Mesendoderm (in vitro differentiated cells): ENCODE measurements at regions not wholly inside any gene's neighbourhood (a gene's known extent, or its start where the extent isn't known, plus 50 kb on each side); places are given as distances from the start of the nearest gene placed in this dataset.

Experiments
- DNase-seq: peaks from one replicate; pipeline ENCODE4 v3.0.0; 2013
- H2AK5ac ChIP-seq: 2 replicates; pipeline ENCODE4 v1.6.1; 2013; ENCODE audit warnings: low read length, inconsistent platforms
- H2BK120ac ChIP-seq: 2 replicates; pipeline ENCODE4 v1.6.1; 2013; ENCODE audit warnings: low read depth, mild to moderate bottlenecking, low read length, moderate library complexity, mixed read lengths
- H2BK15ac ChIP-seq: replicated peaks from 2 replicates; pipeline ENCODE4 v1.6.1; 2013; ENCODE audit warnings: low read depth, mild to moderate bottlenecking, moderate library complexity
- H2BK5ac ChIP-seq: 2 replicates; pipeline ENCODE4 v1.6.1; 2013; ENCODE audit warnings: low read length, inconsistent platforms
- H3K18ac ChIP-seq: 2 replicates; pipeline ENCODE4 v1.6.1; 2013; ENCODE audit warnings: mild to moderate bottlenecking, low read length, mixed read lengths
- H3K23ac ChIP-seq: one replicate; pipeline ENCODE4 v1.6.1; 2013; ENCODE audit warnings: low read length
- H3K27ac ChIP-seq: 2 replicates; pipeline ENCODE4 v1.5.1; 2013; ENCODE audit warnings: low read depth, mild to moderate bottlenecking, inconsistent platforms, low read length, moderate library complexity
- H3K27me3 ChIP-seq: 2 replicates; pipeline ENCODE4 v1.6.1; 2013; ENCODE audit warnings: low read length, control low read depth, mild to moderate bottlenecking, inconsistent platforms; ENCODE audit not compliant: insufficient read depth, poor library complexity
- H3K36me3 ChIP-seq: 2 replicates; pipeline ENCODE4 v1.6.1; 2013; ENCODE audit warnings: low read length, inconsistent platforms; ENCODE audit not compliant: control insufficient read depth, insufficient read depth
- H3K4ac ChIP-seq: one replicate; pipeline ENCODE4 v1.6.1; 2013; ENCODE audit warnings: low read depth, mild to moderate bottlenecking, low read length, moderate library complexity
- H3K4me1 ChIP-seq: 2 replicates; pipeline ENCODE4 v1.6.1; 2013; ENCODE audit warnings: low read depth, low read length, inconsistent platforms; ENCODE audit not compliant: control insufficient read depth
- H3K4me2 ChIP-seq: 2 replicates; pipeline ENCODE4 v1.6.1; 2013; ENCODE audit warnings: low read length
- H3K4me3 ChIP-seq: 2 replicates; pipeline ENCODE4 v1.5.1; 2013; ENCODE audit warnings: mild to moderate bottlenecking, low read length
- H3K56ac ChIP-seq: one replicate; pipeline ENCODE4 v1.6.1; 2013; ENCODE audit warnings: low read length
- H3K79me1 ChIP-seq: 2 replicates; pipeline ENCODE4 v1.6.1; 2013; ENCODE audit warnings: low read length, inconsistent platforms
- H3K79me2 ChIP-seq: 2 replicates; pipeline ENCODE4 v1.6.1; 2013; ENCODE audit warnings: mild to moderate bottlenecking, low read length; ENCODE audit not compliant: control insufficient read depth, insufficient read depth
- H3K9ac ChIP-seq: 2 replicates; pipeline ENCODE4 v1.6.1; 2013; ENCODE audit warnings: low read length, inconsistent platforms
- H4K5ac ChIP-seq: one replicate; pipeline ENCODE4 v1.6.1; 2013; ENCODE audit warnings: low read length
- H4K8ac ChIP-seq: one replicate; pipeline ENCODE4 v1.6.1; 2013; ENCODE audit warnings: low read depth, mild to moderate bottlenecking, control low read depth, low read length, moderate library complexity
- WGBS: extraction: QIAGEN DNeasy Blood & Tissue Kit; methylation state at CpG from one replicate; pipeline ENCODE4 v1.1.7; 2013; ENCODE audit warnings: low lambda C conversion rate, missing lambda C conversion rate; ENCODE audit not compliant: insufficient coverage; ENCODE audit errors: extremely low coverage; 5-methylcytosine and 5-hydroxymethylcytosine counted together

- Histone ChIP-seq H3K56ac (no peak overlapping the region), H2BK120ac (no peak overlapping the region), H3K9ac (no peak overlapping the region), H3K23ac (no peak overlapping the region), H3K79me2 (no peaks in the 10 kb centered on the region), H4K8ac (no peak overlapping the region), H3K4me2 (no peak overlapping the region), H3K4me1 (no peaks in the 10 kb centered on the region), H3K4me3 (no peak overlapping the region), H3K4ac (no peak overlapping the region), H3K36me3 (no peaks in the 10 kb centered on the region), H3K18ac (no peak overlapping the region), H3K27ac (no peak overlapping the region), H2BK15ac (no peak overlapping the region), H3K27me3 (no peaks in the 10 kb centered on the region), H2BK5ac (no peak overlapping the region), H2AK5ac (no peak overlapping the region), H4K5ac (no peak overlapping the region), H3K79me1 (no peaks in the 10 kb centered on the region)
- DNase-seq = no peak
- no CpG with 5 or more reads among the region's 4 CpGs for WGBS
These were observed 88.1 kb upstream of the MAP4K4 start for GRCh38 chr2:101609433-101609832.

GRCh38 chr2:101608408-101609310 lies 88.8 kb upstream of the MAP4K4 start:
- H3K36me3 ChIP-seq = no peaks in the 10 kb centered on the region
- no peak overlapping the region for H3K27ac ChIP-seq
- H3K27me3 ChIP-seq = no peaks in the 10 kb centered on the region
- H2BK5ac ChIP-seq = no peak overlapping the region
- H3K4ac ChIP-seq = no peak overlapping the region
- no peak overlapping the region for H2AK5ac ChIP-seq
- H2BK120ac ChIP-seq = no peak overlapping the region
- H3K18ac ChIP-seq = no peak overlapping the region
- no peaks in the 10 kb centered on the region for H3K79me1 ChIP-seq
- H3K4me1 ChIP-seq = no peaks in the 10 kb centered on the region
- no CpG with 5 or more reads among the region's 4 CpGs for WGBS
- DNase-seq = no peak
- H3K79me2 ChIP-seq = no peaks in the 10 kb centered on the region
- no peak overlapping the region for H3K9ac ChIP-seq
- H3K4me3 ChIP-seq = no peak overlapping the region
- no peak overlapping the region for H3K56ac ChIP-seq
- no peak overlapping the region for H4K8ac ChIP-seq
- H4K5ac ChIP-seq = no peak overlapping the region
- H3K23ac ChIP-seq = no peak overlapping the region
- no peak overlapping the region for H3K4me2 ChIP-seq
- H2BK15ac ChIP-seq = no peak overlapping the region

- Histone ChIP-seq H3K27ac (no peak overlapping the region), H3K79me2 (no peaks in the 10 kb centered on the region), H4K5ac (no peak overlapping the region), H2BK15ac (no peak overlapping the region), H3K4ac (no peak overlapping the region), H3K79me1 (no peaks in the 10 kb centered on the region), H3K4me1 (no peaks in the 10 kb centered on the region), H2BK5ac (no peak overlapping the region), H3K23ac (no peak overlapping the region), H3K56ac (no peak overlapping the region), H3K27me3 (no peaks in the 10 kb centered on the region), H4K8ac (no peak overlapping the region), H3K4me3 (no peak overlapping the region), H2AK5ac (no peak overlapping the region), H3K36me3 (no peaks in the 10 kb centered on the region), H3K9ac (no peak overlapping the region), H3K4me2 (no peak overlapping the region), H2BK120ac (no peak overlapping the region), H3K18ac (no peak overlapping the region)
- DNase-seq = peak; percentile 16
- no CpG with 5 or more reads among the region's 4 CpGs for WGBS
These were observed 100.1 kb upstream of the MAP4K4 start for GRCh38 chr2:101597347-101597944.

- no peak overlapping the region for H3K9ac ChIP-seq
- no CpG with 5 or more reads among the region's 4 CpGs for WGBS
- no peak overlapping the region for H4K5ac ChIP-seq
- H4K8ac ChIP-seq = no peak overlapping the region
- H3K4ac ChIP-seq = no peak overlapping the region
- no peak overlapping the region for H2BK15ac ChIP-seq
- no peak for DNase-seq
- H3K4me2 ChIP-seq = no peak overlapping the region
- H3K23ac ChIP-seq = no peak overlapping the region
- H2AK5ac ChIP-seq = no peak overlapping the region
- H3K27me3 ChIP-seq = no peaks in the 10 kb centered on the region
- no peak overlapping the region for H2BK5ac ChIP-seq
- H2BK120ac ChIP-seq = no peak overlapping the region
- no peaks in the 10 kb centered on the region for H3K79me1 ChIP-seq
- no peak overlapping the region for H3K27ac ChIP-seq
- no peaks in the 10 kb centered on the region for H3K79me2 ChIP-seq
- no peak overlapping the region for H3K56ac ChIP-seq
- no peak overlapping the region for H3K4me3 ChIP-seq
- no peak overlapping the region for H3K18ac ChIP-seq
- no peaks in the 10 kb centered on the region for H3K4me1 ChIP-seq
- H3K36me3 ChIP-seq = no peaks in the 10 kb centered on the region
These were observed 101.2 kb upstream of the MAP4K4 start for GRCh38 chr2:101596333-101596732.

GRCh38 chr2:101587251-101587650 lies 110.3 kb upstream of the MAP4K4 start:
- H3K27me3 ChIP-seq = no peaks in the 10 kb centered on the region

More at GRCh38 chr2:101587251-101587650, 110.3 kb upstream of the MAP4K4 start:
- no peaks in the 10 kb centered on the region for H3K79me1 ChIP-seq
- H3K4me2 ChIP-seq = no peak overlapping the region
- no peak overlapping the region for H3K27ac ChIP-seq
- H3K9ac ChIP-seq = no peak overlapping the region
- no CpG with 5 or more reads among the region's 3 CpGs for WGBS
- H2BK120ac ChIP-seq = no peak overlapping the region
- H3K4me3 ChIP-seq = no peak overlapping the region
- no peaks in the 10 kb centered on the region for H3K4me1 ChIP-seq
- DNase-seq = no peak
- H3K18ac ChIP-seq = no peak overlapping the region
- no peak overlapping the region for H2BK5ac ChIP-seq
- H2BK15ac ChIP-seq = no peak overlapping the region
- H3K36me3 ChIP-seq = no peaks in the 10 kb centered on the region
- H3K56ac ChIP-seq = no peak overlapping the region
- H3K4ac ChIP-seq = no peak overlapping the region
- no peak overlapping the region for H3K23ac ChIP-seq
- H4K8ac ChIP-seq = no peak overlapping the region
- no peaks in the 10 kb centered on the region for H3K79me2 ChIP-seq
- no peak overlapping the region for H4K5ac ChIP-seq
- no peak overlapping the region for H2AK5ac ChIP-seq
